ENCODE measurements at regions not wholly inside any gene's neighbourhood (a gene's known extent, or its start where the extent isn't known, plus 50 kb on each side); places are given as distances from the start of the nearest gene placed in this dataset.

DNA sequence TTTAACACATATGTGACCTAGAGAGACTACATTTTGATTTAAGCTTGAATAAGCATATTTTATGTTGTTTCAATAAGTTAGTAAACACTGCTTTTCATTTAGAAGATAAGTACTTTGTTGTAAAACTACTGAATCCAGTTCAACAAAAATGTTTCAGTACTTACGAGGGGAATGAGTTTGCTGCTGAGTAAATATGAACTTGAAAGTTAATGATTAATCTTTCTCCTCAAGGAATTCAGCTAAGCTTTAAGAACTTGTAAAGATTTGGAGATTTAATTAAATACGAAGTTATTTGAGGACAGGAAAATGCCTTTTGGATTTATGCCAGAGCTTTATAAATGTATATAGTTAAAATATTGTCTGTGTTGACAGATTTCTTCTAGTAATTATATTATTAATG is 933.0 kb upstream of the LCORL start:
- TF ChIP-seq, protein P1, sequence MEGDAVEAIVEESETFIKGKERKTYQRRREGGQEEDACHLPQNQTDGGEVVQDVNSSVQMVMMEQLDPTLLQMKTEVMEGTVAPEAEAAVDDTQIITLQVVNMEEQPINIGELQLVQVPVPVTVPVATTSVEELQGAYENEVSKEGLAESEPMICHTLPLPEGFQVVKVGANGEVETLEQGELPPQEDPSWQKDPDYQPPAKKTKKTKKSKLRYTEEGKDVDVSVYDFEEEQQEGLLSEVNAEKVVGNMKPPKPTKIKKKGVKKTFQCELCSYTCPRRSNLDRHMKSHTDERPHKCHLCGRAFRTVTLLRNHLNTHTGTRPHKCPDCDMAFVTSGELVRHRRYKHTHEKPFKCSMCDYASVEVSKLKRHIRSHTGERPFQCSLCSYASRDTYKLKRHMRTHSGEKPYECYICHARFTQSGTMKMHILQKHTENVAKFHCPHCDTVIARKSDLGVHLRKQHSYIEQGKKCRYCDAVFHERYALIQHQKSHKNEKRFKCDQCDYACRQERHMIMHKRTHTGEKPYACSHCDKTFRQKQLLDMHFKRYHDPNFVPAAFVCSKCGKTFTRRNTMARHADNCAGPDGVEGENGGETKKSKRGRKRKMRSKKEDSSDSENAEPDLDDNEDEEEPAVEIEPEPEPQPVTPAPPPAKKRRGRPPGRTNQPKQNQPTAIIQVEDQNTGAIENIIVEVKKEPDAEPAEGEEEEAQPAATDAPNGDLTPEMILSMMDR (IDR thresholded peaks at IDR 0.05; ENCODE audit: extremely low read depth in 1 of 2, insufficient read depth in 1 of 2, low read depth in 1 of 2, low read length in 2 of 2) = no peak
- TF ChIP-seq POLR2A (IDR thresholded peaks at IDR 0.05; ENCODE audit: low read depth, low read length) (no peak), POLR2AphosphoS5 (IDR thresholded peaks at IDR 0.05; ENCODE audit: insufficient read depth, low read depth, low read length) (no peak), EZH2 (IDR thresholded peaks at IDR 0.05; ENCODE audit: borderline replicate concordance, low read depth, low read length, severe bottlenecking) (no peak)

All from endothelial cell of umbilical vein (primary cell).